ENCODE measurements at regions not wholly inside any gene's neighbourhood (a gene's known extent, or its start where the extent isn't known, plus 50 kb on each side); places are given as distances from the start of the nearest gene placed in this dataset.
A peak's percentile ranks its signal among the peaks of the same experiment; 100 is the strongest.

DNA sequence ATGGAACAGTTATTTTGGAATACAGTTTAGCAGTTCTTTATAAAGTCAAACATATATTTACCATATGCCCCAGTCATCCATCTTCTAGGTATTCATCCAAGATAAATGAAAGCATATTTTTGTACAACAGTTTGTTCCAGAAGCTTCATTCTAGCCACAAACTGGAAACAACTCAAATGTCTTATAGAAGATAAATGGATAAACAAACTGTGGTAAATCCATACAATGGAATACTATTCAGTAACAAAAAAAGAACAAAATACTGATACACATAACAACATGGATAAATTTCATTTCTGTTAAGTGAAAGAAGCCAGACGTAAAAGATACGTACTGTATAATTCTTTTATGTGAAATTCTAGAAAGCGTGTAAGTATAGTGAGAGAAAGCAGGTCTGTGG, 167.0 kb upstream of the AHI1 start:
- TF ChIP-seq, protein P1, sequence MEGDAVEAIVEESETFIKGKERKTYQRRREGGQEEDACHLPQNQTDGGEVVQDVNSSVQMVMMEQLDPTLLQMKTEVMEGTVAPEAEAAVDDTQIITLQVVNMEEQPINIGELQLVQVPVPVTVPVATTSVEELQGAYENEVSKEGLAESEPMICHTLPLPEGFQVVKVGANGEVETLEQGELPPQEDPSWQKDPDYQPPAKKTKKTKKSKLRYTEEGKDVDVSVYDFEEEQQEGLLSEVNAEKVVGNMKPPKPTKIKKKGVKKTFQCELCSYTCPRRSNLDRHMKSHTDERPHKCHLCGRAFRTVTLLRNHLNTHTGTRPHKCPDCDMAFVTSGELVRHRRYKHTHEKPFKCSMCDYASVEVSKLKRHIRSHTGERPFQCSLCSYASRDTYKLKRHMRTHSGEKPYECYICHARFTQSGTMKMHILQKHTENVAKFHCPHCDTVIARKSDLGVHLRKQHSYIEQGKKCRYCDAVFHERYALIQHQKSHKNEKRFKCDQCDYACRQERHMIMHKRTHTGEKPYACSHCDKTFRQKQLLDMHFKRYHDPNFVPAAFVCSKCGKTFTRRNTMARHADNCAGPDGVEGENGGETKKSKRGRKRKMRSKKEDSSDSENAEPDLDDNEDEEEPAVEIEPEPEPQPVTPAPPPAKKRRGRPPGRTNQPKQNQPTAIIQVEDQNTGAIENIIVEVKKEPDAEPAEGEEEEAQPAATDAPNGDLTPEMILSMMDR (IDR thresholded peaks at IDR 0.05; ENCODE audit: low read depth, low read length) = no peak
- H3K4me3 ChIP-seq (replicated peaks in 1 of 2; ENCODE audit: low read depth in 2 of 2, low read length in 2 of 2) = no peak overlapping the region
- DNase-seq (ENCODE audit: low read depth in 2 of 2) = no peak

DNA sequence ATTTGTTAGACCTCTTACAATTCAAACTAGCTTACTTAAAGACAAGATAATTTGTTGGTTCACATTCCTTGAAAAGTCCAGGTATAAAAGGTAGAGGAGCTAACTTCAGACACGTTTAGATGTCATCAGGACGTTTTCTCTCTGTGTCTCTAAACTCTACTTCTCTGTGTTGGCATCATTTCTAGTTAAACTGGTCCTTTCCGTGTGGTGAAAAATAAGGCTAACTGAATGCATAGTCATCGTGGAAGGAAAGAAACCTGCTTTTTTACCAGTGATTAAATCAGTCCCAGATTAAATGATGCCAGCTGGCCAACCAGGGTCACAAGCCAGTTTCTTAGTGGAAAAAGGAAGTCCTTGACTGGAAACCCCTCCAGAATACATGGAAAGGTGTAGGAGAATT, 168.4 kb upstream of the AHI1 start:
- no peak for DNase-seq (ENCODE audit: low read depth in 2 of 2)
- no peak overlapping the region for H3K4me3 ChIP-seq (replicated peaks in 1 of 2; ENCODE audit: low read depth in 2 of 2, low read length in 2 of 2)
- TF ChIP-seq, protein P1 (IDR thresholded peaks at IDR 0.05; ENCODE audit: low read depth, low read length) = no peak

DNA sequence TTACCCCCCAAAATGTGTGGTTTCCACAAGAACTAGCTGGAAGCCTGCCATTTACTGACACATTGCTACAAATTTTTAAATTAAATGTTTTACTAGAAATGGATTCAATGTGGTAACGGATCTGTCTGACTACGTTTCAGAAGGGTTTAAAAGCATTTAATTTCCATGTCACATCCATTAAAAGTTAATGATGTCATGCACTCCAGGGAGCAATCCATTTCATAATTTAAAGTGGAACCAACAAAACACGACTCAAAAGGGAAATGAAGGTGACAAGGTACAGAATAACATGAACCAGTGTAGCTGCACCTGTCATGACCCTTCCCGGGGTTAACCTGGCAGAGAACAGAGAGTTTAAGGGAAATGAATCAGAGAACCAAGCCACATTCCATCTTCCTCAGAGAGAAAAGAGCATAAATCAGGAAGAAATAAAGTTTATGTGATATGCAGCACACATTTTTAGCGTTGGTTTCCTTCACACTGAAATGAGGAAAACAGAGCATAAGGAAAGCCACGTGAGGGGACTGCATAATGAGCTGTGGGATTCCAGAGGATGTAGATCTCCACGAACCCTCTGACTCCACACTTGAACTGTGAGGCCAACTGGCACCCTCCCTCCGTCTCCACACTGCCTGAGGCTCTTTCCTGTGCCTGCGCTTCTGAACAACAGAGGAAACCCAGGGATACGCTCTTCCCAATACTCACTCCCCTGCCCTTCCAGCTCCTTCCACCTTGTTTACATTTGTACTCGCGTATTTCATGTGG, 170.3 kb upstream of the AHI1 start:
- peak overlapping the region in 1 of 2 donors; percentile 15 for H3K4me3 ChIP-seq (replicated peaks in 1 of 2; ENCODE audit: low read depth in 2 of 2, low read length in 2 of 2)
- DNase-seq (ENCODE audit: low read depth in 2 of 2) = peak; percentile 29 to 36
- TF ChIP-seq, protein P1 (IDR thresholded peaks at IDR 0.05; ENCODE audit: low read depth, low read length) = no peak

DNA sequence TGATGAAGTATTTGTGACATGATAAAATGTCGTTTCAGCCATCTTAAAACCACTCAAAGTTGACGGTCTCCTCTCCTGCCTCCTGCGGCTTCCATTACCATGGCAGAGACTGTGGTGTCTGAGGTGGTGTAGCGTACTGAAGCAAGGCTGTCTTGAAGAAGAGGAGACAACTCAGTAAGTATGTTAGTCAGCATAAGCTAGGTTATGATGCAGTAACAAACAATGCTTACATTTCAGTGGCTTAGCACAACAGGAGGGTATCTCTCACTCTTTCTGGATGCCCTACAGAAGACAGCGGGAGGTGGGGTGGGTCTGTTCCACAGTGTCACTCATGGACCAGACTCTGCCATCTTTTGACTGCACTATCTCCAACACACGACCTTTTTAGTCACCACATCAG, 174.7 kb upstream of the AHI1 start:
- TF ChIP-seq, protein P1 (IDR thresholded peaks at IDR 0.05; ENCODE audit: low read depth, low read length) = no peak
- no peak for DNase-seq (ENCODE audit: low read depth in 2 of 2)
- H3K4me3 ChIP-seq (replicated peaks in 1 of 2; ENCODE audit: low read depth in 2 of 2, low read length in 2 of 2) = no peak overlapping the region

DNA sequence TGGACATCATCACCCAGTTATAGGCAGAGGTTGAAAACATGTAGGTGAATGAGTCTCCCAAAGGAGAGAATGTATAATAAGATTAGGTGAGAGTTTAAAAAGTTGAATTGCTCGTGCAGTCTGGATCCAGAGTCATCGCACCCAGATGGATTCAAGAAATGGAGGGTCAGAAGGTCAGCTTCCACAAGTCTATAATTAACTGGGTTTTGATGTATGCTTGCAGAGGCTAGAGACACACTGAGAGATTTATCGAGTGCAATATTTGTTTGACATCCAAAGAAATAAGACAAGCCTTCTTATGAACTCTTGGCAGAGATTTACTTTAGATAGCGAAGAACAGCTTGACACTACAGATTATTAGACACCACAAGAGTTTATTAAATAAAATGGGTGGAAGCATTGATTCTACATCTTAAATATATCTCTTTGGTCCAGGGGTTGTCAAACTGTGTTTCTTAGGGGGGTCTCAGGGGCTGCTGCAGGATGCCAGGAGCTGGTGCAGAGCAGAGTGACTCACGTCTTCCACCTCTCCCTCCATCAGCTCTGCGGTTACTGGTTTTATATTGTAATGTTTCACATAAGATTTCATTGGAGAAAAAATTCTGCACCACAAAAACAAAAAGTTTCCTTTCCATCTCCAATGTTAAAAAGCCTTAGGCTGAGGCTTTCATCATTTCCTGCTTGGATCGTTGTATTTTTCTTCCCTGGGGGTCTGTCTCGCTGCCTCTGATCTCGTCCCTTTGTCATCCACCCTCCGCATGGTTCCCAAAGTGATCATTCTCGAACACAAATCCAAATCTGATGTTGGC, 176.2 kb upstream of the AHI1 start:
- DNase-seq (ENCODE audit: low read depth in 2 of 2) = no peak
- TF ChIP-seq, protein P1 (IDR thresholded peaks at IDR 0.05; ENCODE audit: low read depth, low read length) = no peak

DNA sequence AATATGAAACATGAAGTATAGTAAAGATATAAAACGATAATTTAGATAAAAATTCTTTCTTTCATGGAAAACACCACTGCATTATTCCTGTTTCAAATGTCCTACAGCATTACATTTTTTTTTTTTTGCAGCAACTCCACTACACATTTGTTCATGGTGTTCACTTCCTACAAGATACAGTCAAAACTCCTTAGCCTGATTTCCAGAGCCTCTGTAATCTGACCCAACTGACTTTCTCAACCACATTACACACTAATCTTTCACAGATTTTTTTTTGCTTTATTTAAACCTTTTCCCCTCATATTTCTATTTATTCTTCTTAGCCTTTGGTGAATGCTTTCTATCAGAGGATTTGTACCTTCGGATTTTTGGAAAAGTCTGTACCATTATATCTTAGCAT, 176.5 kb upstream of the PDE7B start:
- TF ChIP-seq, protein P1 (IDR thresholded peaks at IDR 0.05; ENCODE audit: low read depth, low read length) = no peak
- no peak for DNase-seq (ENCODE audit: low read depth in 2 of 2)
- no peak overlapping the region for H3K4me3 ChIP-seq (replicated peaks in 1 of 2; ENCODE audit: low read depth in 2 of 2, low read length in 2 of 2)

More for the DNA sequence above, 176.2 kb upstream of the AHI1 start:
- no peak overlapping the region for H3K4me3 ChIP-seq (replicated peaks in 1 of 2; ENCODE audit: low read depth in 2 of 2, low read length in 2 of 2)

All from cardiac fibroblast (primary cell).